ENCODE measurements at regions not wholly inside any gene's neighbourhood (a gene's known extent, or its start where the extent isn't known, plus 50 kb on each side); places are given as distances from the start of the nearest gene placed in this dataset.
"Not testable (repeated sequence)": the region's sequence is repeated elsewhere in the genome, so short reads cannot be mapped to it uniquely, and the experiment has no call there.

DNA sequence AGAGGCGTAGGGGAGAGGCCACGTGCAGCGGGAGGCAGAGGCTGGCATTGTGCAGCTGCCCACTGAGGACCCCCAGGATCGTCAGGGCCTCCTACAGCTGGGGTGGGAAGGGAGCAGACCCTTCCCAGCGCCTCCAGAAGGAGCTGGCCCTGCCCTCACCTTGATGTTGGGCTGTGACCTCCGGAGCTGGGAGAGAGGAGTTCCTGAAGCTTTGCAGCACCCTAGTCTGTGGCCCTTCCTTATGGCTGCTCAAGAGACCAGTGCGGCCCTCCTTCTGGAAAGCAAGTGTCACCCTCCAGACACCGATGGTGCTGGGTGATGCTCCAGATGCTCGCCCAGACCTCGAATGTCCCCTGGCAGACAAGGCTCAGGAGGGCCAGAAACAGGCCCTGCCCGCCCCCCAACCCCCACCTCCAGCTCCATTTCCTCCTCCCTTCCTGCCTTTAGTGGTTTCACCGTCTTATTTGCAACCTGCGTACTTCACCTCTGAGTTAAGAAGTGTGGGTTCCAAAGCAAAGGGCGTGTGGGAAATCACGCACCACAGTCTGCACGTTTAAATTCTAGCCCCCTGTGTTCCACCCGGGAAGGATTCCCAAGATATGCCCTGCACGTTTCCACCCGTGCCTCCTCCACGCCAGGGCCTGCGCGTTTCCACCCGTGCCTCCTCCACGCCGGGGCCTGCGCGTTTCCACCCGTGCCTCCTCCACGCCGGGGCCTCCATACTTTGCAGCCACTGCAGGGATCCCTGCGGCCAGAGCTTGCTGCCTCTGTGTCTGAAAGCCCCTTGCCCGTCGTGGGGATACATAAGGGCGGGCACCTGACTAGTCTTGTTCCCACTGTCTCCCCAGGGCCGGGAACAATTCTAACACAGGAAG is 152.6 kb downstream of the NPIPB11 start:
- DNase-seq; H3K4me1 Mint-ChIP-seq; intact Hi-C loops (cut with micrococcal nuclease); H3K9me3 Mint-ChIP-seq; H3K4me3 Mint-ChIP-seq; H3K36me3 Mint-ChIP-seq (ENCODE audit: low read depth); H3K27me3 Mint-ChIP-seq; H3K27ac Mint-ChIP-seq: not testable (repeated sequence)

DNA sequence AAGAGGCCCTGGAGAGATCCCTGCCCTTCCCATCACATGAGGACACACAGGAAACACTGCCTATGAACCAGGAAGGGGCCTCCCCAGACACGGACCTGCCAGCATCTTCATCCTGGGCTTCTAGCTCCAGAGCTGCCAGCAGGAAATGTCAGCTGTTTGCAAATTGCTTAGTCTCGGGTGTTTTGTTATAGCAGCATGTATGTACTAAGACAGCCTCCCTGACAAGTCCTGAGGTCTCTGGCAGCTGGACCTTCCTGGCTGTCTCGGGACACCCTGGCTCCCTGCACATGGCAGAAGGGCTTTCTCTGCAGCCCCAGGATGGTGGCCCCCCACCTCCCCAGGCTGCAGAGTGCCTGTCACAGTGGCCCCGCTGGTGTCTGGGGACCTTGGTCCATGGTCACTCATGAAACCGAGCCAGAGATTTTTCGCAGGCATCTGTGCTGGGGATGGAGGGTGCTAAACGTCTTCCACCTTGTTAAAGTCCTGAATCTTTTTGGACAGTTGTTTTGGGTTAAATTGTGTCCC is 153.4 kb downstream of the NPIPB11 start:
- intact Hi-C loops (cut with micrococcal nuclease); DNase-seq; H3K27me3 Mint-ChIP-seq; H3K9me3 Mint-ChIP-seq; H3K36me3 Mint-ChIP-seq (ENCODE audit: low read depth); H3K4me1 Mint-ChIP-seq; H3K4me3 Mint-ChIP-seq; H3K27ac Mint-ChIP-seq: not testable (repeated sequence)

DNA sequence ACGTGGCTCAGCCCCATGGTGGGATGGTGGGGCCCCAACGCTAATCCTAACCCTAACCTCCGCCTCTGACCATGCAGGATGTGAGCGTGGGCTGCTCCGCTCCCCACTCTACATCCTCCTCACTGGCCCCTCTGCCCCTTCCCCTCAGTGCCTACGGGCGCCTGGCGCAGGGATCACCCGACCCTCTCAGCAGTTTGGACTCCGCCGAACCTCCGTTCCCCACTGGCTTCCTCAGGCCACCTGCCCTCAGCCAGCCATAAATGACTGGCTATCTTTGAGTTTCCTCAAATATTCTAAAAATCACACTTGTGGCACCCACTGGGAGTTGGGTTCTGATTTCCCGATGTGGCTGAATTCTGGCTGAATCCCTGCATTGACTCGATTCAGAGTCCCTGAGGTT is 154.2 kb downstream of the NPIPB11 start:
- H3K9me3 Mint-ChIP-seq; DNase-seq; H3K4me3 Mint-ChIP-seq; H3K36me3 Mint-ChIP-seq (ENCODE audit: low read depth); H3K27ac Mint-ChIP-seq; H3K4me1 Mint-ChIP-seq; intact Hi-C loops (cut with micrococcal nuclease); H3K27me3 Mint-ChIP-seq: not testable (repeated sequence)

DNA sequence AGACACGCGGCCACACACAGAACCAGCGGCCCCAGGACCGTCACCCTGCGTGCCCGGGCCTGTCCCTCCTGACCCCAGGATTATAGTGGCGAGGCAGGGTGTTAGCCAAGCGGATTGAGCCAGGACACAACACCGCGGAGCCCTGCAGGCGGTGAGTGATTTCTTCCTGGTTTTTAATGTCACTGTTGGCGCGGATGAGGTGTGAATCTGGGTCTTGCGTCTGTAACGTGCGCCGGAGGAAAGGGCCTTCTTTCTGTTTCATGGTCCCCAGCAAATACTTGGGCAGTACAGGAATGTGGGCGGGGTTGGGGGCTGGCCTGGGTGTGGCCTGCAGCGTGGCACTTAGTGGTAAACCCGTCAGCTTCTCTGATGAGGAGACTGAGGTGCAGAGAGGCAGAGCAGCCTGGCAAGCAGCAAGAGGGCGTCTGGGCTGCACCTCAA is 154.9 kb downstream of the NPIPB11 start:
- not testable (repeated sequence) for H3K27me3 Mint-ChIP-seq

DNA sequence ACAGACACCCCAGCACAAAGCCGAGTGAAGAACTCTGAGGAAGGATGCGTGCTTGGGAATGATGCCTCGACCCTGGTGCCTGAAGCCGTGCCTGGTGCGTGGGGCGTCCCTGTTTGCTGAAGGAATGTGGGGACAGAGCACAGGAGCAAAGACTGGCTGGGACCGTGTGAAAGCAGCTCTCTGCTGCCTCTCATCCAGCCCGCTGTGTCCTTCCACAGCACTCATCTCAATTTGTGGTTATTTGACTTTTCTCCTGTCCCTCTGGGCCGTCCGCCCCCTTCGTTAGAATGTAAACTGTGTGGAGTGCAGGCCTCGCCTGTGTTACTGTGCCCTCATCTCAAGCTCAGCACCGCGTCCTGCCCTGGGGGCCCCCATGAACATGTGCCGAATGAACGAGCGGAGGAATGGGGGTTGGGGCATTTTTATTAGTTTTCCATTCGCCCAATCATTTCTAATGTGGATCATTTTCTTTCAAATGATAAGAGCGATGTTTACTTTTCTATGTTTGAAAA is 155.5 kb downstream of the NPIPB11 start:
- intact Hi-C loops (cut with micrococcal nuclease); H3K4me1 Mint-ChIP-seq; H3K27me3 Mint-ChIP-seq; H3K4me3 Mint-ChIP-seq; H3K36me3 Mint-ChIP-seq (ENCODE audit: low read depth); H3K9me3 Mint-ChIP-seq; DNase-seq; H3K27ac Mint-ChIP-seq: not testable (repeated sequence)

More for the DNA sequence above, 154.9 kb downstream of the NPIPB11 start:
- H3K4me3 Mint-ChIP-seq; H3K27ac Mint-ChIP-seq; intact Hi-C loops (cut with micrococcal nuclease); H3K4me1 Mint-ChIP-seq; H3K36me3 Mint-ChIP-seq (ENCODE audit: low read depth); H3K9me3 Mint-ChIP-seq; DNase-seq: not testable (repeated sequence)

DNA sequence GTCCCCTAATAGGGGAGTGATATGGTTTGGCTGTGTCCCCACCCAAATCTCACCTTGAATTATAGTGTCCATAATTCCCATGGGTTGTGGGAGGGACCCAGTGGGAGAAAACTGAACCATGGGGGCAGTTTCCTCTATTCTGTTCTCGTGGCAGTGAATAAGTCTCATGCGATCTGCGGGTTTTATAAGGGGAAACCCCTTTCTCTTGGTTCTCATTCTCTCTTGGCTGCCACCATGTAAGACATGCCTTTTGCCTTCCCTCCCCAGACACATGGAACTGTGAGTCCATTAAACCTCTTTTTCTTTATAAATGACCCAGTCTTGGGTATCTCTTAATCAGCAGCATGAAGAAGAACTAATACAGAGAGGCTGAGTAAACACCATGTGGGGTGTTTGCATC is 156.0 kb downstream of the NPIPB11 start:
- H3K27me3 Mint-ChIP-seq; H3K9me3 Mint-ChIP-seq; H3K4me1 Mint-ChIP-seq; H3K4me3 Mint-ChIP-seq; intact Hi-C loops (cut with micrococcal nuclease); H3K27ac Mint-ChIP-seq; DNase-seq; H3K36me3 Mint-ChIP-seq (ENCODE audit: low read depth): not testable (repeated sequence)

DNA sequence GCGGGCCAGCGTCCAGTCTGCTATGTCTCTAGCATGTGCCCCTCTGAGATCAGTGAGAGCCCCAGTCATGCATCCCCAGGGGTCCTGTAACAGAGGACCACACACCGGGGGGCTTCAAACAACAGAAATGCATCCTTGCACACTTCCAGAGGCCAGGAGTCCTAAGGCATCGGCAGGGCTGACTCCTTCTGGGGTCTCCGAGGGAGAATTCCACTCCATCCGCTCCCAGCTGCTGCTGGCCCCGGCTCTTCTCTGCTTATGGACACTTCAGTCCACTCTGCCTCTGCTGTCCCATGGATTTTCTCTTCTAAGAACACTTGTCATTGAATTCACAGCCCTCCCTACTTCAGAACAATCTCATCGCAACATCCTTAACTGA is 157.6 kb downstream of the NPIPB11 start:
- H3K4me1 Mint-ChIP-seq; H3K27me3 Mint-ChIP-seq; H3K36me3 Mint-ChIP-seq (ENCODE audit: low read depth); DNase-seq; H3K9me3 Mint-ChIP-seq; H3K27ac Mint-ChIP-seq; intact Hi-C loops (cut with micrococcal nuclease); H3K4me3 Mint-ChIP-seq: not testable (repeated sequence)

DNA sequence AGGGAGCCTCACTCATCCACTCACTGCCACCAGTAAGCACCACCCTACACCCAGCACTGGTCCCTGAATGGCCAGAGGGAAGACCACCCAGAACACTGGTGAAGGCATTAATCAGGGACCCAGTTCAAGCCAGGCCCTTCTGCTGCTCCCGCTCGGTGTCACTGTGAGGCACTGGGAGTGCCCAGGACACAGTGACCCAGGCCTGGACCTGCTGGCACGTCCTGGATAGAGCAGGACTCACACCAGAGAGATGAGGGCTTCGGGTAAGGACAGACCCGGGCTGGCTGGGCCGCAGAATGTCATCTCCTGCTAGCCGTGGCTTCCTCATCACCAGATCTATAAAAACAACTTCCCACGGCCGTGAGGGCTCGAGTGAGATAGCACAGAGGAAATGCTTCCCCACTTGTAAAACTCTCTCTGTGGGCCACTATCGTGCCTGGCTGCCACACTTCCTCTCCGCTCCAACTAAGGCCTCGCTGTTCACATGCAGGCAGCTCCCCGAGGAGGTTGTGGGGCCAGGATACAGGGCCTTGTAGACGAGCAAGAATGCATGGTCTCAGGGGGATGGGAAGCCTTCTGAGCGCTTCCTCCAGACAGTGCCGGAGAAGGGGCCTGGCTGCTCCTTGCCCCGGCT is 158.1 kb downstream of the NPIPB11 start:
- peak overlapping the region; percentile 45 for H3K27ac Mint-ChIP-seq
- H3K36me3 Mint-ChIP-seq (ENCODE audit: low read depth); H3K4me1 Mint-ChIP-seq; intact Hi-C loops (cut with micrococcal nuclease); H3K9me3 Mint-ChIP-seq; DNase-seq; H3K4me3 Mint-ChIP-seq; H3K27me3 Mint-ChIP-seq: not testable (repeated sequence)

DNA sequence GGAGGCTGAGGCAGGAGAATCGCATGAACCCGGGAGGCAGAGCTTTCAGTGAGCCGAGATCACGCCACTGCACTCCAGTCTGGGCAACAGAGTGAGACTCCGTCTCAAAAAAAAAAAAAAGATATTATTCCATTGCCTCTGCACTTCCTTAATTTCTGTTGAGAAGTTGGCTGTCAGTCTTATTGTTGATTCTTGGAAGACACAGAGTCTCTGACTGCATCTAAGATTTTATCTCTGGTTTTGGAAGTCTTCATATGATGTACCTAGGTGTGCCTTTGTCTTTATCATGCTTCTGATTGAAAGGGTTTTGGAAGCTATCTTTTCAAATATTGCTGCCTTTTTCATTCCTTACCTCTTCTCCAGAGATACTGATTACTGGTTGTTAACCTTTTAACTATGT is 160.4 kb downstream of the NPIPB11 start:
- H3K4me1 Mint-ChIP-seq; H3K4me3 Mint-ChIP-seq; H3K9me3 Mint-ChIP-seq; H3K27me3 Mint-ChIP-seq; H3K27ac Mint-ChIP-seq; DNase-seq; intact Hi-C loops (cut with micrococcal nuclease); H3K36me3 Mint-ChIP-seq (ENCODE audit: low read depth): not testable (repeated sequence)

DNA sequence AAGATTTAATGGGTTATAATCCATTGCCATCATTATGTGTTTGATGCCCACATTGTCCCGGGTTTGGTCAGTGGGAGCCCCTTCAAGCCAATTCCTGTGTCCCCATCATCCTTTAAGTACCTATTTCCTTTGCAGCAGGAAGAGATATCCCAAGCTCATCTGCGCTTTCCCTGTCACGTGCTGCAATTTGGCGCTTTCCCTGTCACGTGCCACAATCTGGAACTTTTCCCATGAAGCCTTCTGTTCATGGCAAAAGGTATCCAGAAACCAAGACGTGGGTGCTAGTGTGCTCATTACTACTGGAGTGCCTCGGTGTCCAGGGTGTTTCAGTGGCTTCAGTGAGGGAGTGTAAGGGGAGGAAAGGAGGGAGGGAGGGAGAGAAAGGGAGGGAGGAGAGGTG is 168.5 kb downstream of the NPIPB11 start:
- H3K4me1 Mint-ChIP-seq, result no peaks in the 10 kb centered on the region

DNA sequence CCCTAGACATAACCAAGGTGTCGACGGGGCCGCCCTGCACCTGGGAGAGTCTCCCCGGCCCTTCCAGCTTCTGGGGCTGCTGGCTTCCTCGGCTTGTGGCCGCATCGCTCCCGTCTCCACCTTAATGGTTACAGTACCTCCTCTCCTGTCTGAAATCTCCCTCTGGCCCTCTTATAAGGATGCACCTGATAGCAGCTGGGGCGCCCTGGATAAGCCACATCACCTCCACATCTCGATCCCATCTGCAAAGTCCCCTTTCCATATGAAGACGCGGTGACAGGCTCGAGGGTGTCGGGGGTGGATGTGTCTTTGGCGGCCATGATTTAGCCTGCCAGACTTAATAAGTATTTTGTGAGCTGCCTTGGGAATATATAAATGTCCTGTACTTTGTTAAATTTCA is 169.0 kb downstream of the NPIPB11 start:
- H3K27ac Mint-ChIP-seq; H3K4me3 Mint-ChIP-seq; intact Hi-C loops (cut with micrococcal nuclease); H3K4me1 Mint-ChIP-seq; DNase-seq; H3K9me3 Mint-ChIP-seq; H3K36me3 Mint-ChIP-seq (ENCODE audit: low read depth); H3K27me3 Mint-ChIP-seq: not testable (repeated sequence)

More for the DNA sequence above, 168.5 kb downstream of the NPIPB11 start:
- Mint-ChIP-seq H3K36me3 (ENCODE audit: low read depth) (no peaks in the 10 kb centered on the region), H3K4me3 (no peak overlapping the region), H3K27me3 (no peaks in the 10 kb centered on the region), H3K27ac (no peak overlapping the region), H3K9me3 (peaks cover 5% of the 10 kb centered on the region)
- intact Hi-C loops (cut with micrococcal nuclease), result no loop called here
- no peak for DNase-seq

DNA sequence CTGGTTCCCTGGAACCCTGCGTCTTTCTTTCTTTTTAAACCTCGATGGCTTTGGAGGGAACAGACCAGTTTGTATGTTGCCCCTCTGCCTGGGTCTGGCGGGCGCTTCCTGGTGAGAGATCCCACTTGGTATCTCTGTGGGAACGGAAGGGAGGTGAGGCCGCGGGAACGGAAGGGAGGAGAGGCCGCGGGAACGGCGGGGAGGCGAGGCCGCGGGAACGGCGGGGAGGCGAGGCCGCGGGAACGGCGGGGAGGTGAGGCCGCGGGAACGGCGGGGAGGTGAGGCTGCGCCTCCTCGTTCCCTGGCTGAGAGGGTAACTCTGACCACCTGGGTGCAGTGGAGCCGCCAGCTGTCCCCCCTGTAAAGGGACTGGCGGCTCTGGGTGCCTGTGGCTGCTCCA is 169.5 kb downstream of the NPIPB11 start:
- H3K27me3 Mint-ChIP-seq; H3K4me3 Mint-ChIP-seq; H3K4me1 Mint-ChIP-seq; DNase-seq; intact Hi-C loops (cut with micrococcal nuclease); H3K27ac Mint-ChIP-seq; H3K9me3 Mint-ChIP-seq; H3K36me3 Mint-ChIP-seq (ENCODE audit: low read depth): not testable (repeated sequence)

DNA sequence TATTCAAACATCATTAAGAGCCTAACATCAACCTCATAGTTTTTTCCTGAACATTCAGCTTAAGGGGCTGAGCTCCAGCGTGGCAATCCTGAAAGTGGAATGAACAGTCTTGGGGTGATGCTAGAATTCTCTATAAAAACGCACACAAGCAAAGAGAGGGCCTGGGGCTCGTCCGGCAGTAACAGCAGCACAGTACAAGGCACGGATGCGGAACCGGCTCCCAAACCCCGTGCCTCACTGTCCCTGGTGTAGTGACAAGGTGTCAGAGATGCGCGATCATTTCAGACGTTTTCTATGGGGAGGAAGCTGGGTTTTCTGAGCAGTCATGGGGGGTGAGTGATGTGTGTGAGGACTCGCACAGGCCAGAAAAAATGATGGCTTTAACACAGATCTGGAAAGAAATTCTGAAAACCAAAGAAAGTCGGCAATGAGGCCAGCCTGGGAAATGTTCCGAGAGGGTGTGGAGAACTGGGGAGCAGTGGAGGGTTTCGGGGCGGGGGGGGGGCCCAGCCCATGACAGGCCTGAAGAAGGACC is 170.6 kb downstream of the NPIPB11 start:
- H3K4me3 Mint-ChIP-seq; H3K4me1 Mint-ChIP-seq; intact Hi-C loops (cut with micrococcal nuclease); DNase-seq; H3K36me3 Mint-ChIP-seq (ENCODE audit: low read depth); H3K9me3 Mint-ChIP-seq; H3K27ac Mint-ChIP-seq; H3K27me3 Mint-ChIP-seq: not testable (repeated sequence)

DNA sequence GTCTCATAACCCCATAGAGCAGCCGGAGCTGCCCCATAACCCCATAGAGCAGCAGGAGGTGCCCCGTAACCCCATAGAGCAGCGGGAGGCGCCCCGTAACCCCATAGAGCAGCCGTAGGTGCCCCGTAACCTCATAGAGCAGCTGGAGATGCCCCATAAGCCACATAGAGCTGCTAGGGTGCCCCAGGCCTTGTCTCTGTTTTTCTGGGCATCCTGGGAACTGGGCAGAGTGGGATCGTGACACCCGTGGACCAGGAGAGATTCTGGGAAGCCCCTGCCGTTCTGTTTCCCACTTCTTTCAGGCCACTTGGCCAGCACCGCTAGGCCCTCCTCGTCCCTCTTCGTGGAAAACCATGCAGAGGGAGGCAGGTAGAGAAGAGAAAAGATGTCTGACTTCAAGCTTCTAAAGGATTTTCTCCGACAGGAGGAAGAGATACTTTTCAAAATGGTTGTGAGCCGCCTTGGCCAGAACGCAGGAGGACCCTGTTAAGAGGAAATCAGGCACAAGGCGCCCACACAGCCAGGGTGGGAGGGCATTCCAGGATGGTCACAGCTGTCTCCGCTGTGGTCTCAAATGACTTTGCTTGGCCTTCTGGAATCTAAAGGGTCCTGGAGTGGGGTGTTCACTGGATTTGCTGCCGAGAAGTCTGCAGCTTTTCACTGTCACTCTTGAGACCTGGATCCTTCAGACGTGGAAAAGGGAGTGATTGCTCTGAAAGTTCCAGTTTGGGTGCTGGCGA is 171.8 kb downstream of the NPIPB11 start:
- H3K4me1 Mint-ChIP-seq, H3K27ac Mint-ChIP-seq: not testable (repeated sequence)

More for the DNA sequence above, 171.8 kb downstream of the NPIPB11 start:
- H3K36me3 Mint-ChIP-seq (ENCODE audit: low read depth); H3K9me3 Mint-ChIP-seq; intact Hi-C loops (cut with micrococcal nuclease); DNase-seq; H3K27me3 Mint-ChIP-seq; H3K4me3 Mint-ChIP-seq: not testable (repeated sequence)

All from activated CD4-positive, alpha-beta T cell treated with anti-CD3 and anti-CD28 coated beads, Interleukin-2, amount 10 ng/mL, durations not matched to agents 24 days and 14 days (primary cell).